ENCODE measurements at regions not wholly inside any gene's neighbourhood (a gene's known extent, or its start where the extent isn't known, plus 50 kb on each side); places are given as distances from the start of the nearest gene placed in this dataset.
"Not testable (repeated sequence)": the region's sequence is repeated elsewhere in the genome, so short reads cannot be mapped to it uniquely, and the experiment has no call there.

DNA sequence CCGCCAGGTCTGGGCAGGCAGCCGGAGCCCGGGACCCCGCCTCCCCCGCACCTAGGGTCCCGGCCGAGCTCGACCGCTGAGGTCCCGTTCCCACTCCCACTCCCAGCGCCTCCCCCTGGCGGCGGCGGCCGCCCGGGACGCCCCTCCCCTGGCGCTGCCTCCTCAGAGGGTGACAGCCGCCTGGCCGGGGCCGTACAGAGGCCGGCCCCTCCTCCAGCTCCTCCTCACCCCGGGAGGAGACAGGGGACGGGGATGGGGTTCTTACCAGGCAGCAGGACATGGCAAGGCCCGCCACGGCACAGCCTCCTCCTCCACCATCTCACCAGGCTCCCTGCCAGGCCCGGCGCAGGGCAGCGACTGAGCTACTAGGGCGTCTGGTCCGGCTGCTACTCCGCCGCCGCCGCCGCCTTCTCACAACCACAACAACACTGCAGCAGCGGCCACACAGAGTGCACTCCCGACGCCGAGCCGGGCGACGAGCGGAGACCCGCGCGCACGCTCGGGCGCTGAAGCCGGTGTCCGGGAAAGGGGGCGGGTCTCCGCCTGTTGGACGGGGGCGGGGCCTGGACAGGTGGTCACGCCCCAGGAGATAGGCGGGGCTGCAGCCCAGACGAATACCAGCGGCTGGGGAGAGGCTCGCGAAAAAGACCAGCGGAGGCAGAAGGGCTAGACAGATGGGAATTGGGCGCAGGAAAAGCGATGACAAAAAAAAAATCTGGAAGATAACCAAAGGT, 110.3 kb downstream of the POTEB2 start:
- DNase-seq; CTCF ChIA-PET; H3K4me3 ChIP-seq (ENCODE audit: low read length); intact Hi-C loops (cut with micrococcal nuclease); H3K79me2 ChIP-seq (ENCODE audit: low read length); H3K9me2 ChIP-seq (replicated peaks; ENCODE audit: low read length); H3K4me2 ChIP-seq (ENCODE audit: low read length); H3K4me1 ChIP-seq (ENCODE audit: insufficient read depth, low read length); H3F3A ChIP-seq (ENCODE audit: low read length, unreplicated experiment); H3K27ac ChIP-seq (ENCODE audit: low read length); POLR2A ChIA-PET (ENCODE audit: unreplicated experiment); H2AFZ ChIP-seq (ENCODE audit: low read length); H3K9me3 ChIP-seq (ENCODE audit: low read length); H3K36me3 ChIP-seq (ENCODE audit: low read depth, low read length); H3K27me3 ChIP-seq (ENCODE audit: low read length); BruUV-seq (replicated peaks); H3K9ac ChIP-seq (ENCODE audit: low read length); H4K20me1 ChIP-seq (ENCODE audit: low read length): not testable (repeated sequence)
- ATAC-seq, result peak; percentile 97

DNA sequence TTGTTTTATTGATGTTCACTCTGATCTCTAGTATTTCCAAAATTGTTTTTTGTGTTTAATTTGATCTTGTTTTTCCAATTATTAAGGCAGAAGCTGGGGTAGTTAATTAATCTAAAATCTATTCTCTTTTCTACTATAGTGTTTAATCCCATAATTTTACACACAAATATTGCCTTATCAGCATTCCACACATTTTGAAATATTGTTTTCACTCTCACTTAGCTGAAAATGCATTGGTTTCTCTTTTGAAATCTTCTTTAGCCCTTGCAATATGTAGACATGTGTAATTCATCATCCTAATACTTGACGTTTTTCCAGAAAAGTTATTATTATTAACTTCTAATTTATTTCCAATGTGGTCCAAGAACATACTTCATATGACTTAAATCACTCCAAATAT, 132.6 kb downstream of the POTEB2 start:
- not testable (repeated sequence) for DNase-seq

More for the DNA sequence above, 132.6 kb downstream of the POTEB2 start:
- H3K27me3 ChIP-seq (ENCODE audit: low read length); H3K36me3 ChIP-seq (ENCODE audit: low read depth, low read length); ATAC-seq; H3K4me2 ChIP-seq (ENCODE audit: low read length); H3K27ac ChIP-seq (ENCODE audit: low read length); H3K9ac ChIP-seq (ENCODE audit: low read length); H3K79me2 ChIP-seq (ENCODE audit: low read length); H3K4me3 ChIP-seq (ENCODE audit: low read length); H3K9me3 ChIP-seq (ENCODE audit: low read length); BruUV-seq (replicated peaks); H2AFZ ChIP-seq (ENCODE audit: low read length); POLR2A ChIA-PET (ENCODE audit: unreplicated experiment); H3K4me1 ChIP-seq (ENCODE audit: insufficient read depth, low read length); H4K20me1 ChIP-seq (ENCODE audit: low read length); H3F3A ChIP-seq (ENCODE audit: low read length, unreplicated experiment); H3K9me2 ChIP-seq (replicated peaks; ENCODE audit: low read length); CTCF ChIA-PET; intact Hi-C loops (cut with micrococcal nuclease): not testable (repeated sequence)

All from PC-3 (cell line).